Cardiac muscle cell (in vitro differentiated cells and primary cell): ENCODE measurements at regions not wholly inside any gene's neighbourhood (a gene's known extent, or its start where the extent isn't known, plus 50 kb on each side); places are given as distances from the start of the nearest gene placed in this dataset.
"Not testable (repeated sequence)": the region's sequence is repeated elsewhere in the genome, so short reads cannot be mapped to it uniquely, and the experiment has no call there.

Source experiments
- DNase-seq, 2 donors: peaks; one replicate each; pipeline versions ENCODE4 v3.0.0 to v3.0.0-alpha.2; 2010 to 2017; ENCODE audit warnings: low read depth in 1 of 2, low spot score in 1 of 2
- H3K27ac ChIP-seq: fragments of 200-600 bp; sonication (generic); 2 replicates; pipeline ENCODE4 v1.5.1; 2016
- H3K27me3 ChIP-seq: fragments of 200-600 bp; sonication (generic); 2 replicates; pipeline ENCODE4 v1.6.0; 2016; ENCODE audit warnings: control low read depth
- H3K36me3 ChIP-seq: fragments of 200-600 bp; sonication (generic); 2 replicates; pipeline ENCODE4 v1.5.1; 2016; ENCODE audit warnings: control low read depth
- H3K4me1 ChIP-seq: fragments of 200-600 bp; sonication (generic); 2 replicates; pipeline ENCODE4 v1.8.1; 2017; ENCODE audit warnings: low read depth, mild to moderate bottlenecking, mixed run types
- H3K4me3 ChIP-seq: fragments of 200-600 bp; sonication (generic); 2 replicates; pipeline ENCODE4 v1.5.1; 2016; ENCODE audit warnings: mild to moderate bottlenecking
- H3K9me3 ChIP-seq: fragments of 200-600 bp; sonication (generic); 2 replicates; pipeline ENCODE4 v1.5.1; 2017; ENCODE audit warnings: low read depth, mild to moderate bottlenecking, control low read depth
- CTCF ChIP-seq: IDR thresholded peaks from 2 replicates; pipeline ENCODE4 v1.5.1; 2012; ENCODE audit warnings: low read depth, mild to moderate bottlenecking, low read length

- Histone ChIP-seq H3K27me3 (no peaks in the 10 kb centered on the region), H3K4me1 (no peaks in the 10 kb centered on the region), H3K36me3 (no peaks in the 10 kb centered on the region), H3K27ac (no peak overlapping the region), H3K4me3 (no peak overlapping the region), H3K9me3 (no peaks in the 10 kb centered on the region)
- DNase-seq = no peak
- no peak for TF ChIP-seq CTCF
Measured at GRCh38 chr12:47610686-47611252, 95.1 kb downstream of the RPAP3 start.

- Histone ChIP-seq H3K36me3 (no peaks in the 10 kb centered on the region), H3K27ac (no peak overlapping the region), H3K4me3 (no peak overlapping the region), H3K9me3 (no peaks in the 10 kb centered on the region), H3K4me1 (no peaks in the 10 kb centered on the region), H3K27me3 (no peaks in the 10 kb centered on the region)
- no peak for TF ChIP-seq CTCF
- no peak for DNase-seq
Measured at GRCh38 chr12:47609806-47610205, 96.0 kb downstream of the RPAP3 start.

- not testable (repeated sequence) for DNase-seq, H3K27ac ChIP-seq, H3K4me3 ChIP-seq, H3K9me3 ChIP-seq, H3K27me3 ChIP-seq, H3K36me3 ChIP-seq, H3K4me1 ChIP-seq
Measured at GRCh38 chr12:47608671-47609070, 97.2 kb downstream of the RPAP3 start.

GRCh38 chr12:47604221-47604873 is 101.5 kb downstream of the RPAP3 start:
- peak in 1 of 2 donors; percentile 7 for DNase-seq
- H3K27ac ChIP-seq = no peak overlapping the region
- H3K9me3 ChIP-seq = no peaks in the 10 kb centered on the region
- H3K4me1 ChIP-seq = no peaks in the 10 kb centered on the region
- no peak for TF ChIP-seq CTCF
- H3K4me3 ChIP-seq = no peak overlapping the region
- no peaks in the 10 kb centered on the region for H3K27me3 ChIP-seq
- no peaks in the 10 kb centered on the region for H3K36me3 ChIP-seq

GRCh38 chr12:47602949-47603558 is 102.8 kb downstream of the RPAP3 start:
- Histone ChIP-seq H3K27ac (no peak overlapping the region), H3K9me3 (no peaks in the 10 kb centered on the region), H3K36me3 (no peaks in the 10 kb centered on the region), H3K4me3 (no peak overlapping the region), H3K4me1 (no peaks in the 10 kb centered on the region), H3K27me3 (no peaks in the 10 kb centered on the region)
- no peak for TF ChIP-seq CTCF
- no peak for DNase-seq

- H3K9me3 ChIP-seq = no peaks in the 10 kb centered on the region
- no peaks in the 10 kb centered on the region for H3K4me1 ChIP-seq
- no peak overlapping the region for H3K27ac ChIP-seq
- H3K27me3 ChIP-seq = no peaks in the 10 kb centered on the region
- H3K36me3 ChIP-seq = no peaks in the 10 kb centered on the region
- H3K4me3 ChIP-seq = no peak overlapping the region
- DNase-seq = peak in 1 of 2 donors; percentile 9
- no peak for TF ChIP-seq CTCF
Measured at GRCh38 chr12:47602325-47602724, 103.5 kb downstream of the RPAP3 start.
